Mucosa of descending colon (tissue), 3 donors: ENCODE measurements at regions not wholly inside any gene's neighbourhood (a gene's known extent, or its start where the extent isn't known, plus 50 kb on each side); places are given as distances from the start of the nearest gene placed in this dataset.
"Not testable (repeated sequence)": the region's sequence is repeated elsewhere in the genome, so short reads cannot be mapped to it uniquely, and the experiment has no call there.

Source experiments
- ATAC-seq: fragments of 200-7000 bp; cut with Tn5 transposase; one replicate; pipeline ENCODE4 v1.9.1; 2020; ENCODE audit warnings: mild to moderate bottlenecking, moderate library complexity
- DNase-seq, 3 donors: peaks; one replicate each; pipeline ENCODE4 v3.0.0-alpha.2; 2020
- H3K36me3 ChIP-seq: fragments of 200-600 bp; one replicate; pipeline ENCODE4 v1.8.0; 2021; ENCODE audit warnings: low read depth, mild to moderate bottlenecking
- H3K4me1 ChIP-seq: fragments of 200-600 bp; one replicate; pipeline ENCODE4 v1.8.0; 2021; ENCODE audit warnings: low read depth, mild to moderate bottlenecking
- H3K4me3 ChIP-seq: fragments of 200-600 bp; one replicate; pipeline ENCODE4 v1.8.0; 2021; ENCODE audit warnings: mild to moderate bottlenecking
- H3K9me3 ChIP-seq: fragments of 200-600 bp; one replicate; pipeline ENCODE4 v1.8.0; 2021; ENCODE audit warnings: mild to moderate bottlenecking
- CTCF ChIP-seq: fragments of 200-600 bp; IDR thresholded peaks from one replicate; pipeline ENCODE4 v1.8.0; 2022; ENCODE audit warnings: antibody characterized with exemption, mild to moderate bottlenecking
- intact Hi-C, 2 donors: fragments of 100-400 bp; cut with DNase I in 1 of 2; cut with micrococcal nuclease in 1 of 2; formaldehyde crosslinking; loops; one replicate each; pipeline versions ENCODE4 v1.11.0 to v1.11.1; 2022; cut with DNase I, micrococcal nuclease
- donor health status: DM: no; HTN: no; CAD: no; lungs with moderate emphysema.
- donor health status: DM: no; HTN: no; CAD: no.
- donor health status: DM: no; HTN: yes; CAD: no.

GRCh38 chr4:131742536-131743205 lies 1406.4 kb upstream of the PCDH10 start:
- ATAC-seq, H3K36me3 ChIP-seq, intact Hi-C loops, H3K4me3 ChIP-seq, H3K9me3 ChIP-seq, H3K4me1 ChIP-seq: not testable (repeated sequence)
- DNase-seq, result peak in 2 of 3 donors; percentile 17 to 28

- DNase-seq, result peak in 1 of 3 donors; percentile 35
- H3K4me1 ChIP-seq, ATAC-seq, H3K36me3 ChIP-seq, H3K4me3 ChIP-seq, intact Hi-C loops, H3K9me3 ChIP-seq: not testable (repeated sequence)
Observed at GRCh38 chr4:131743348-131743747, 1405.7 kb upstream of the PCDH10 start.

GRCh38 chr4:131747203-131747602 lies 1401.9 kb upstream of the PCDH10 start:
- H3K4me3 ChIP-seq, ATAC-seq, H3K9me3 ChIP-seq, H3K4me1 ChIP-seq, H3K36me3 ChIP-seq, intact Hi-C loops: not testable (repeated sequence)
- DNase-seq, result peak in 1 of 3 donors; percentile 8

- intact Hi-C loops, ATAC-seq, H3K4me1 ChIP-seq, H3K9me3 ChIP-seq, H3K4me3 ChIP-seq, H3K36me3 ChIP-seq: not testable (repeated sequence)
- DNase-seq, result peak in 1 of 3 donors; percentile 38
Observed at GRCh38 chr4:131749224-131749623, 1399.9 kb upstream of the PCDH10 start.

GRCh38 chr4:131750006-131750405 lies 1399.1 kb upstream of the PCDH10 start:
- peak in 2 of 3 donors; percentile 19 to 38 for DNase-seq
- H3K36me3 ChIP-seq, intact Hi-C loops, H3K9me3 ChIP-seq, H3K4me1 ChIP-seq, H3K4me3 ChIP-seq, ATAC-seq: not testable (repeated sequence)

GRCh38 chr4:131750469-131750868 lies 1398.6 kb upstream of the PCDH10 start:
- peak; percentile 14 to 67 (median 24) for DNase-seq
- H3K4me3 ChIP-seq, H3K9me3 ChIP-seq, H3K4me1 ChIP-seq, intact Hi-C loops, ATAC-seq, H3K36me3 ChIP-seq: not testable (repeated sequence)

GRCh38 chr4:131762234-131762633 lies 1386.9 kb upstream of the PCDH10 start:
- ATAC-seq, H3K36me3 ChIP-seq, H3K4me3 ChIP-seq, H3K4me1 ChIP-seq, intact Hi-C loops, H3K9me3 ChIP-seq: not testable (repeated sequence)
- peak in 1 of 3 donors; percentile 12 for DNase-seq

GRCh38 chr4:131764730-131765129 lies 1384.4 kb upstream of the PCDH10 start:
- intact Hi-C loops, result no loop called here
- peaks cover 6% of the 10 kb centered on the region for H3K9me3 ChIP-seq
- DNase-seq, result no peak
- H3K4me3 ChIP-seq, result no peak overlapping the region
- TF ChIP-seq CTCF, result no peak
- no peaks in the 10 kb centered on the region for H3K36me3 ChIP-seq
- no peaks in the 10 kb centered on the region for H3K4me1 ChIP-seq
- no peak for ATAC-seq

GRCh38 chr4:131774382-131774781 lies 1374.7 kb upstream of the PCDH10 start:
- H3K9me3 ChIP-seq, H3K4me1 ChIP-seq, H3K36me3 ChIP-seq, ATAC-seq, intact Hi-C loops, DNase-seq, H3K4me3 ChIP-seq: not testable (repeated sequence)

- intact Hi-C loops, DNase-seq: not testable (repeated sequence)
Observed at GRCh38 chr4:131810565-131810964, 1338.5 kb upstream of the PCDH10 start.

More at GRCh38 chr4:131810565-131810964, 1338.5 kb upstream of the PCDH10 start:
- H3K4me3 ChIP-seq, H3K4me1 ChIP-seq, ATAC-seq, H3K36me3 ChIP-seq: not testable (repeated sequence)
- peaks cover 12% of the 10 kb centered on the region for H3K9me3 ChIP-seq
